DND-41 (cell line): ENCODE measurements at regions not wholly inside any gene's neighbourhood (a gene's known extent, or its start where the extent isn't known, plus 50 kb on each side); places are given as distances from the start of the nearest gene placed in this dataset.

Source experiments
- ATAC-seq: fragments of 200-7000 bp; cut with Tn5 transposase; 3 replicates; pipeline ENCODE4 v1.9.1; 2021; ENCODE audit warnings: low read depth; ENCODE audit not compliant: insufficient read depth
- DNase-seq: peaks from one replicate; pipeline ENCODE4 v3.0.0-alpha.2; 2020
- H2AFZ ChIP-seq: 2 replicates; pipeline ENCODE4 v1.6.0; 2012; ENCODE audit warnings: low read depth, low read length
- H3K27ac ChIP-seq: 2 replicates; pipeline ENCODE4 v1.5.1; 2012; ENCODE audit warnings: low read length, inconsistent platforms
- H3K27me3 ChIP-seq: fragments of 200-600 bp; sonication (generic); 2 replicates; pipeline ENCODE4 v1.6.0; 2012; ENCODE audit warnings: low read length, mild to moderate bottlenecking, inconsistent platforms; ENCODE audit not compliant: insufficient read depth, poor library complexity
- H3K36me3 ChIP-seq: 2 replicates; pipeline ENCODE4 v1.5.1; 2012; ENCODE audit warnings: low read length, inconsistent platforms; ENCODE audit not compliant: insufficient read depth
- H3K4me1 ChIP-seq: 2 replicates; pipeline ENCODE4 v1.5.1; 2012; ENCODE audit warnings: mild to moderate bottlenecking, low read length; ENCODE audit not compliant: insufficient read depth
- H3K4me2 ChIP-seq: 2 replicates; pipeline ENCODE4 v1.6.0; 2012; ENCODE audit warnings: mild to moderate bottlenecking, moderate library complexity, low read length, inconsistent platforms; ENCODE audit not compliant: insufficient read depth
- H3K4me3 ChIP-seq, 2 experiments: fragments of 200-600 bp in 1 of 2; shearing (Covaris generic) in 1 of 2; 2 replicates each; pipeline ENCODE4 v1.5.1; 2012 to 2016; ENCODE audit warnings: inconsistent platforms in 2 of 2, low read length in 2 of 2, mild to moderate bottlenecking in 2 of 2, low read depth in 1 of 2, moderate library complexity in 1 of 2
- H3K79me2 ChIP-seq: 2 replicates; pipeline ENCODE4 v1.6.0; 2012; ENCODE audit warnings: low read length, inconsistent platforms; ENCODE audit not compliant: insufficient read depth
- H3K9ac ChIP-seq: 2 replicates; pipeline ENCODE4 v1.6.0; 2012; ENCODE audit warnings: low read depth, mild to moderate bottlenecking, inconsistent platforms, low read length, moderate library complexity
- H3K9me3 ChIP-seq: 2 replicates; pipeline ENCODE4 v1.5.1; 2012; ENCODE audit warnings: low read length, moderate library complexity, mild to moderate bottlenecking, inconsistent platforms; ENCODE audit not compliant: insufficient read depth, severe bottlenecking
- H4K20me1 ChIP-seq: 2 replicates; pipeline ENCODE4 v1.6.0; 2012; ENCODE audit warnings: low read length; ENCODE audit not compliant: insufficient read depth
- EZH2 ChIP-seq: IDR thresholded peaks from 3 replicates; pipeline ENCODE4 v1.6.1; 2012; ENCODE audit warnings: borderline replicate concordance, low read depth, mild to moderate bottlenecking, moderate library complexity, low read length, inconsistent platforms; ENCODE audit not compliant: severe bottlenecking
- TF ChIP-seq, protein P1 (sequence below): IDR thresholded peaks from 2 replicates; pipeline ENCODE4 v1.5.1; 2012; ENCODE audit warnings: borderline replicate concordance, low read length, moderate library complexity, mild to moderate bottlenecking; ENCODE audit not compliant: poor library complexity, severe bottlenecking; ENCODE audit errors: extremely low read depth

DNA sequence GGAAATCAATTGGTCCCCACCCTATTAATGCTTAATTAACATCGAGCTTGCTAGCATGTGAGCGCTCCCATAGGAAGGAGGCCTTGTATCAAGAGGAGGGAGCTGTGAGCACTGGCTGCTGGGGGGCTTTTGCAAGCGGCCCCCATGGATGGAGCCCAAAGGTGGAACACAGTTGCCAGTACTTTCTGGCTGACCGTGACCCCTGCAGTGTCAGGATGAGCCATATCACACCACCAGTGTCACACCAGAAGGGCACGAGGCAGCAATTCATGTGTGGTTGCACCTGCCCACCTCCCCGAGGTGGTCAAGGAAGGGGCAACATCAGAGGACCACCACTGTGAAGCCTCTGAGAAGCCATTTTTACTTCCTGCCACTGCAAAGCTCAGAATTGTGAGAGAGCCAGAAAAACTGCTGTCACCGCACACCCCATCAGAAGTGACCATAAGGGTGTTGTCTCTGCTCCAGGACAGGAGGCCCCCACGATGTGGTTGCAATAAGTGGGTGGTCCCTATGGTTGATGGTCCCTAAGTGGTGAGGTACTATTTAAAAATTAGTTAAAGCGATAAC is 99.8 kb upstream of the RAB6C start:
- DNase-seq (no peak), ATAC-seq (no peak)
- H3K4me1 ChIP-seq = peaks cover 14% of the 10 kb centered on the region
- no peaks in the 10 kb centered on the region for H3K9me3 ChIP-seq
- no peaks in the 10 kb centered on the region for H3K36me3 ChIP-seq
- no peaks in the 10 kb centered on the region for H3K79me2 ChIP-seq
- H4K20me1 ChIP-seq = no peaks in the 10 kb centered on the region
- no peak overlapping the region for H2AFZ ChIP-seq
- H3K27ac ChIP-seq = no peak overlapping the region
- H3K27me3 ChIP-seq = no peaks in the 10 kb centered on the region
- H3K4me2 ChIP-seq = no peak overlapping the region
- no peak overlapping the region for H3K4me3 ChIP-seq
- TF ChIP-seq EZH2 = no peak
- TF ChIP-seq, protein P1, sequence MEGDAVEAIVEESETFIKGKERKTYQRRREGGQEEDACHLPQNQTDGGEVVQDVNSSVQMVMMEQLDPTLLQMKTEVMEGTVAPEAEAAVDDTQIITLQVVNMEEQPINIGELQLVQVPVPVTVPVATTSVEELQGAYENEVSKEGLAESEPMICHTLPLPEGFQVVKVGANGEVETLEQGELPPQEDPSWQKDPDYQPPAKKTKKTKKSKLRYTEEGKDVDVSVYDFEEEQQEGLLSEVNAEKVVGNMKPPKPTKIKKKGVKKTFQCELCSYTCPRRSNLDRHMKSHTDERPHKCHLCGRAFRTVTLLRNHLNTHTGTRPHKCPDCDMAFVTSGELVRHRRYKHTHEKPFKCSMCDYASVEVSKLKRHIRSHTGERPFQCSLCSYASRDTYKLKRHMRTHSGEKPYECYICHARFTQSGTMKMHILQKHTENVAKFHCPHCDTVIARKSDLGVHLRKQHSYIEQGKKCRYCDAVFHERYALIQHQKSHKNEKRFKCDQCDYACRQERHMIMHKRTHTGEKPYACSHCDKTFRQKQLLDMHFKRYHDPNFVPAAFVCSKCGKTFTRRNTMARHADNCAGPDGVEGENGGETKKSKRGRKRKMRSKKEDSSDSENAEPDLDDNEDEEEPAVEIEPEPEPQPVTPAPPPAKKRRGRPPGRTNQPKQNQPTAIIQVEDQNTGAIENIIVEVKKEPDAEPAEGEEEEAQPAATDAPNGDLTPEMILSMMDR = no peak
- no peak overlapping the region for H3K9ac ChIP-seq

DNA sequence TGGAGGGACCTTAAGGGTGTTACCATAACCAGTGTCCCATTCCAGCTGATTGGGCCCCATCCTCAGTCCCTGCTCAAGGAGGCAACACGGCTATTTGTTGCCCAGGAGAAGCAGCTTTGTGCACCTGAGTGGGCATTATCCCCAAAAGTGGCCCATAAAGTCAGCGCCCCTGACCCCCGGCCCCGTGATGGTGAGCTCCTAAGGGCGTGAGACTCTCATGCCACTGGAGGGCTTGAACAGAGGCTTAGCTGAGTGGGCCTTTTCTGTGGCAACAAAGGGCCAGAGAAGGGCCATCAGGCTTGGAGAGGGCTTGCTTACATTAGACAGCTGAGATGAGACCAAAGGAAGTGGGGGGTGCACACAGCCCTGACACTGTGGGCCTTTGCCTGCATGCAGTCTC is 99.2 kb upstream of the RAB6C start:
- Histone ChIP-seq H3K4me1 (peaks cover 14% of the 10 kb centered on the region), H2AFZ (no peak overlapping the region), H3K79me2 (no peaks in the 10 kb centered on the region), H3K27ac (no peak overlapping the region), H4K20me1 (no peaks in the 10 kb centered on the region), H3K4me2 (no peak overlapping the region), H3K36me3 (no peaks in the 10 kb centered on the region), H3K4me3 (no peak overlapping the region), H3K9ac (no peak overlapping the region), H3K9me3 (no peaks in the 10 kb centered on the region), H3K27me3 (no peaks in the 10 kb centered on the region)
- ATAC-seq (no peak), DNase-seq (no peak)
- TF ChIP-seq, protein P1 = no peak
- TF ChIP-seq EZH2 = no peak

GRCh38 chr2:129880971-129881370 is 98.5 kb upstream of the RAB6C start:
- Histone ChIP-seq H3K9me3 (no peaks in the 10 kb centered on the region), H3K4me3 (no peak overlapping the region), H3K27me3 (no peaks in the 10 kb centered on the region), H3K27ac (no peak overlapping the region), H4K20me1 (no peaks in the 10 kb centered on the region), H3K4me1 (peaks cover 14% of the 10 kb centered on the region), H3K4me2 (no peak overlapping the region), H2AFZ (no peak overlapping the region), H3K79me2 (no peaks in the 10 kb centered on the region), H3K36me3 (no peaks in the 10 kb centered on the region), H3K9ac (no peak overlapping the region)
- DNase-seq (no peak), ATAC-seq (no peak)
- TF ChIP-seq EZH2 = no peak
- TF ChIP-seq, protein P1 = no peak
